GM23338 (cell line): ENCODE measurements at regions not wholly inside any gene's neighbourhood (a gene's known extent, or its start where the extent isn't known, plus 50 kb on each side); places are given as distances from the start of the nearest gene placed in this dataset.

Experiments used
- CREB1 ChIP-seq: fragments of 250-450 bp; sonication (Bioruptor Pico); IDR thresholded peaks from 2 replicates; pipeline ENCODE4 v1.5.0; 2020; ENCODE audit warnings: low read depth, mild to moderate bottlenecking, moderate library complexity
- CTCF ChIP-seq, 2 experiments: fragments of 200-600 bp in 1 of 2; sonication (generic) in 1 of 2; conservative IDR thresholded peaks; 2 replicates each; pipeline versions ENCODE4 v1.5.1 to v1.6.1; 2016 to 2017; ENCODE audit warnings: antibody characterized with exemption in 2 of 2, low read depth in 2 of 2, mild to moderate bottlenecking in 2 of 2, moderate library complexity in 1 of 2
- ETS1 ChIP-seq: IDR thresholded peaks from 2 replicates; pipeline ENCODE4 v1.6.1; 2016; ENCODE audit warnings: antibody characterized with exemption
- EZH2phosphoT487 ChIP-seq: fragments of 200-600 bp; sonication (generic); IDR thresholded peaks from one replicate; pipeline ENCODE4 v1.8.1; 2018; ENCODE audit warnings: antibody characterized with exemption; ENCODE audit not compliant: unreplicated experiment
- POLR2AphosphoS5 ChIP-seq: IDR thresholded peaks from 2 replicates; pipeline ENCODE4 v1.6.1; 2016; ENCODE audit warnings: antibody characterized with exemption, low read depth
- TF ChIP-seq, protein P1 (sequence below): IDR thresholded peaks from one replicate; pipeline ENCODE4 v1.6.1; 2018; ENCODE audit warnings: antibody characterized with exemption; ENCODE audit not compliant: unreplicated experiment

DNA sequence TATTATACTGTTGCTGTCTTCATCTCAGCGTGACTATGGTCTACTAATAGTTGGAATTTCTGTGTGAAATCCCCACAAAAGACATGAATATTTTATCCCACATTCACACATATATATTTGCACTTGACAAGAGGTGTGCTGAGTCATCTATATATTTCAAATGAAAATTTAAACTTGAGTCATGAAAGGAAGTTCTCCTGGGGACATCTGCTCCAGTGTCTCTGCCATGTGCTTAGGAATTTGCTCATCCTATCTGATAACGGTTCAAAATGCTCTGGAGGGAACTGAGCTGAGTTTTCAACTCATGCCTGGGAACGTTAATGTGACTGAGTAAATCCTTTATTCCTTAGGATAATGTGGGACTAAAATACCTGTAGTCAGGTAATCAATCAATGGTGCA, 326.2 kb upstream of the MEX3C start:
- TF ChIP-seq ETS1 (no peak), CTCF (conservative IDR thresholded peaks at IDR 0.05; ENCODE audit: low read depth in 2 of 2) (no peak), EZH2phosphoT487 (no peak), CREB1 (CRISPR knock-in tag) (no peak), POLR2AphosphoS5 (no peak)
- TF ChIP-seq, protein P1, sequence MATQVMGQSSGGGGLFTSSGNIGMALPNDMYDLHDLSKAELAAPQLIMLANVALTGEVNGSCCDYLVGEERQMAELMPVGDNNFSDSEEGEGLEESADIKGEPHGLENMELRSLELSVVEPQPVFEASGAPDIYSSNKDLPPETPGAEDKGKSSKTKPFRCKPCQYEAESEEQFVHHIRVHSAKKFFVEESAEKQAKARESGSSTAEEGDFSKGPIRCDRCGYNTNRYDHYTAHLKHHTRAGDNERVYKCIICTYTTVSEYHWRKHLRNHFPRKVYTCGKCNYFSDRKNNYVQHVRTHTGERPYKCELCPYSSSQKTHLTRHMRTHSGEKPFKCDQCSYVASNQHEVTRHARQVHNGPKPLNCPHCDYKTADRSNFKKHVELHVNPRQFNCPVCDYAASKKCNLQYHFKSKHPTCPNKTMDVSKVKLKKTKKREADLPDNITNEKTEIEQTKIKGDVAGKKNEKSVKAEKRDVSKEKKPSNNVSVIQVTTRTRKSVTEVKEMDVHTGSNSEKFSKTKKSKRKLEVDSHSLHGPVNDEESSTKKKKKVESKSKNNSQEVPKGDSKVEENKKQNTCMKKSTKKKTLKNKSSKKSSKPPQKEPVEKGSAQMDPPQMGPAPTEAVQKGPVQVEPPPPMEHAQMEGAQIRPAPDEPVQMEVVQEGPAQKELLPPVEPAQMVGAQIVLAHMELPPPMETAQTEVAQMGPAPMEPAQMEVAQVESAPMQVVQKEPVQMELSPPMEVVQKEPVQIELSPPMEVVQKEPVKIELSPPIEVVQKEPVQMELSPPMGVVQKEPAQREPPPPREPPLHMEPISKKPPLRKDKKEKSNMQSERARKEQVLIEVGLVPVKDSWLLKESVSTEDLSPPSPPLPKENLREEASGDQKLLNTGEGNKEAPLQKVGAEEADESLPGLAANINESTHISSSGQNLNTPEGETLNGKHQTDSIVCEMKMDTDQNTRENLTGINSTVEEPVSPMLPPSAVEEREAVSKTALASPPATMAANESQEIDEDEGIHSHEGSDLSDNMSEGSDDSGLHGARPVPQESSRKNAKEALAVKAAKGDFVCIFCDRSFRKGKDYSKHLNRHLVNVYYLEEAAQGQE, result no peak
